PC-9 (cell line): ENCODE measurements at regions not wholly inside any gene's neighbourhood (a gene's known extent, or its start where the extent isn't known, plus 50 kb on each side); places are given as distances from the start of the nearest gene placed in this dataset.

Experiments
- BruUV-seq: library from RNA; stranded (reverse); fragments of 400-500 nt; replicated peaks from 2 replicates; lab custom pipeline; 2021; lab: Mats Ljungman, UMichigan
- CTCF ChIA-PET: fragments of 300-600 bp; sonication (Branson Sonifier 250); formaldehyde crosslinking; loops from one replicate; lab custom pipeline; 2022; ENCODE audit warnings: antibody characterized with exemption; lab: Charles Lee
- POLR2A ChIA-PET: fragments of 300-600 bp; sonication (Branson Sonifier 250); formaldehyde crosslinking; loops from one replicate; lab custom pipeline; 2022; ENCODE audit warnings: antibody characterized with exemption; ENCODE audit not compliant: unreplicated experiment; lab: Charles Lee
- DNase-seq, 2 experiments: peaks; one replicate each; pipeline versions ENCODE4 v3.0.0 to v3.0.0-alpha.2; 2015 to 2022; ENCODE audit warnings: mixed read lengths in 1 of 2
- H2AFZ ChIP-seq: fragments of 200-600 bp; sonication (generic); 2 replicates; pipeline ENCODE4 v1.8.1; 2017; ENCODE audit warnings: antibody characterized with exemption
- H3F3A ChIP-seq: fragments of 200-600 bp; sonication (generic); 2 replicates; pipeline ENCODE4 v1.8.1; 2017; ENCODE audit warnings: antibody characterized with exemption, mild to moderate bottlenecking, low read depth; ENCODE audit not compliant: insufficient read depth
- H3K27ac ChIP-seq: fragments of 200-600 bp; sonication (generic); 2 replicates; pipeline ENCODE4 v1.6.1; 2016; ENCODE audit warnings: mixed run types
- H3K27me3 ChIP-seq: fragments of 200-600 bp; sonication (generic); 2 replicates; pipeline ENCODE4 v1.6.1; 2016; ENCODE audit warnings: low read depth, mixed run types; ENCODE audit not compliant: insufficient read depth
- H3K36me3 ChIP-seq: fragments of 200-600 bp; sonication (generic); 2 replicates; pipeline ENCODE4 v1.6.1; 2016; ENCODE audit warnings: low read depth, mixed run types
- H3K4me1 ChIP-seq: fragments of 200-600 bp; sonication (generic); replicated peaks from 2 replicates; pipeline ENCODE4 v1.6.1; 2016; ENCODE audit warnings: mixed run types; ENCODE audit not compliant: insufficient read depth
- H3K4me2 ChIP-seq: fragments of 200-600 bp; sonication (generic); 2 replicates; pipeline ENCODE4 v1.6.1; 2017; ENCODE audit warnings: mixed run types
- H3K4me3 ChIP-seq: fragments of 200-600 bp; sonication (generic); 2 replicates; pipeline ENCODE4 v1.6.1; 2016; ENCODE audit warnings: mixed run types
- H3K79me2 ChIP-seq: fragments of 200-600 bp; sonication (generic); 2 replicates; pipeline ENCODE4 v1.6.1; 2017; ENCODE audit warnings: low read depth, mixed run types
- H3K9me2 ChIP-seq: fragments of 200-600 bp; sonication (generic); 2 replicates; pipeline ENCODE4 v1.8.1; 2017; ENCODE audit warnings: mild to moderate bottlenecking; ENCODE audit not compliant: insufficient read depth
- H3K9me3 ChIP-seq: fragments of 200-600 bp; sonication (generic); 2 replicates; pipeline ENCODE4 v1.8.1; 2016; ENCODE audit warnings: low read depth; ENCODE audit not compliant: insufficient read depth
- H4K20me1 ChIP-seq: fragments of 200-600 bp; sonication (generic); 2 replicates; pipeline ENCODE4 v1.8.1; 2017; ENCODE audit not compliant: insufficient read depth
- CTCF ChIP-seq: fragments of 200-600 bp; sonication (generic); conservative IDR thresholded peaks from 2 replicates; pipeline ENCODE4 v1.6.1; 2017; ENCODE audit warnings: mixed run types, antibody characterized with exemption, mild to moderate bottlenecking, moderate library complexity
- EZH2 ChIP-seq: fragments of 200-600 bp; sonication (generic); IDR thresholded peaks from 2 replicates; pipeline ENCODE4 v1.8.0; 2017; ENCODE audit warnings: antibody characterized with exemption, low read depth
- intact Hi-C: fragments of 100-400 bp; cut with micrococcal nuclease; formaldehyde crosslinking; loops from one replicate; pipeline ENCODE4 v1.10.0; 2022; ENCODE audit not compliant: unreplicated experiment

- ChIA-PET POLR2A (no interaction called here), CTCF (no interaction called here)
- H3K9me3 ChIP-seq: no peaks in the 10 kb centered on the region
- H3K27ac ChIP-seq: no peak overlapping the region
- DNase-seq: no peak
- no peaks in the 10 kb centered on the region for H3K27me3 ChIP-seq
- H3K4me1 ChIP-seq: no peaks in the 10 kb centered on the region
- no peaks in the 10 kb centered on the region for H3K36me3 ChIP-seq
- no peaks in the 10 kb centered on the region for H3F3A ChIP-seq
- no peaks in the 10 kb centered on the region for H4K20me1 ChIP-seq
- intact Hi-C loops: no loop called here
- H3K9me2 ChIP-seq: no peaks in the 10 kb centered on the region
- BruUV-seq: no TSS peak
- H2AFZ ChIP-seq: no peak overlapping the region
- no peak overlapping the region for H3K4me3 ChIP-seq
- H3K79me2 ChIP-seq: no peaks in the 10 kb centered on the region
- TF ChIP-seq CTCF (no peak), EZH2 (no peak)
- no peak overlapping the region for H3K4me2 ChIP-seq
Observed at GRCh38 chr6:145260484-145261175, 474.7 kb downstream of the EPM2A start.

- CTCF ChIA-PET: no interaction called here
- TF ChIP-seq EZH2 (no peak), CTCF (no peak)
- no peaks in the 10 kb centered on the region for H3K9me3 ChIP-seq
- no peaks in the 10 kb centered on the region for H3K79me2 ChIP-seq
- no peak overlapping the region for H2AFZ ChIP-seq
- H3K4me2 ChIP-seq: no peak overlapping the region
- intact Hi-C loops: no loop called here
- no peak for DNase-seq
- H3K4me1 ChIP-seq: peaks cover 3% of the 10 kb centered on the region; the same call in 1 of the 2 replicates
- no peaks in the 10 kb centered on the region for H3K36me3 ChIP-seq
- POLR2A ChIA-PET: no interaction called here
- no peaks in the 10 kb centered on the region for H3K27me3 ChIP-seq
- H3K27ac ChIP-seq: no peak overlapping the region
- H4K20me1 ChIP-seq: no peaks in the 10 kb centered on the region
- no peaks in the 10 kb centered on the region for H3F3A ChIP-seq
- no peaks in the 10 kb centered on the region for H3K9me2 ChIP-seq
- BruUV-seq: no TSS peak
- no peak overlapping the region for H3K4me3 ChIP-seq
Observed at GRCh38 chr6:145261758-145262157, 473.6 kb downstream of the EPM2A start.

GRCh38 chr6:145262771-145263170 lies 472.5 kb downstream of the EPM2A start:
- no peak for TF ChIP-seq CTCF
- no peak for TF ChIP-seq EZH2
- no peak for DNase-seq
- CTCF ChIA-PET: no interaction called here
- POLR2A ChIA-PET: interaction anchor here (0.7 kb wide), 1 partner anchor 298 kb away, joined by 3 read pairs; no protein-coding TSS in a partner anchor
- Histone ChIP-seq H3K9me2 (no peaks in the 10 kb centered on the region), H3K4me2 (no peak overlapping the region), H4K20me1 (no peaks in the 10 kb centered on the region), H3K27me3 (no peaks in the 10 kb centered on the region), H3K4me3 (no peak overlapping the region), H3K9me3 (no peaks in the 10 kb centered on the region), H3K36me3 (no peaks in the 10 kb centered on the region), H3K27ac (no peak overlapping the region), H2AFZ (no peak overlapping the region), H3K79me2 (no peaks in the 10 kb centered on the region), H3K4me1 (peaks cover 11% of the 10 kb centered on the region), H3F3A (no peaks in the 10 kb centered on the region)
- intact Hi-C loops: no loop called here
- no TSS peak for BruUV-seq
